Vagina (tissue), 2 donors: ENCODE measurements at regions not wholly inside any gene's neighbourhood (a gene's known extent, or its start where the extent isn't known, plus 50 kb on each side); places are given as distances from the start of the nearest gene placed in this dataset.

Experiments used
- CTCF ChIP-seq, 3 experiments: fragments of 450-650 bp in 2 of 3; fragments of 200-600 bp in 1 of 3; sonication (generic) in 1 of 3; IDR thresholded peaks; one replicate each; pipeline ENCODE4 v1.5.1; 2017 to 2019; ENCODE audit warnings: antibody characterized with exemption in 3 of 3, mild to moderate bottlenecking in 2 of 3, moderate library complexity in 2 of 3
- POLR2A ChIP-seq, 2 donors: fragments of 450-650 bp; IDR thresholded peaks; one replicate each; pipeline ENCODE4 v1.6.1; 2017; ENCODE audit warnings: antibody characterized with exemption in 2 of 2, mild to moderate bottlenecking in 2 of 2, moderate library complexity in 2 of 2
- POLR2AphosphoS5 ChIP-seq, 2 donors: sonication (generic); formaldehyde crosslinking; IDR thresholded peaks; one replicate each; pipeline ENCODE4 v1.9.0; 2017; ENCODE audit warnings: antibody characterized with exemption in 2 of 2, mild to moderate bottlenecking in 2 of 2, low read depth in 1 of 2; ENCODE audit not compliant: insufficient read depth in 1 of 2

GRCh38 chr3:153254361-153254760, 92.3 kb downstream of the RAP2B start:
- TF ChIP-seq POLR2A (IDR thresholded peaks at IDR 0.05), result no peak
- TF ChIP-seq CTCF (IDR thresholded peaks at IDR 0.05), result no peak
- TF ChIP-seq POLR2AphosphoS5 (IDR thresholded peaks at IDR 0.05; ENCODE audit: insufficient read depth in 1 of 2, low read depth in 1 of 2), result no peak
